AG04449 (cell line): ENCODE measurements at regions not wholly inside any gene's neighbourhood (a gene's known extent, or its start where the extent isn't known, plus 50 kb on each side); places are given as distances from the start of the nearest gene placed in this dataset.

Source experiments
- CTCF ChIA-PET: fragments of 350-600 bp; formaldehyde crosslinking; extraction: SDS; loops from one replicate; lab custom pipeline; 2021; ENCODE audit warnings: antibody characterized with exemption; lab: Yijun Ruan, JAX
- POLR2A ChIA-PET: fragments of 400-600, 350-600 bp; formaldehyde crosslinking; extraction: SDS; loops from one replicate; lab custom pipeline; 2020; ENCODE audit warnings: antibody characterized with exemption, inconsistent platforms; lab: Yijun Ruan, JAX
- DNase-seq: peaks from one replicate; pipeline ENCODE4 v3.0.0-alpha.2; 2010; ENCODE audit warnings: low read depth, low spot score
- H3K4me3 ChIP-seq: 2 replicates; pipeline ENCODE4 v1.5.1; 2011; ENCODE audit warnings: low read depth, mild to moderate bottlenecking, control low read depth, low read length
- TF ChIP-seq, protein P1 (sequence below): IDR thresholded peaks from one replicate; pipeline ENCODE4 v1.5.1; 2011; ENCODE audit warnings: mild to moderate bottlenecking, moderate library complexity, low read length, control low read depth, inconsistent platforms; ENCODE audit not compliant: insufficient read depth; ENCODE audit errors: missing control alignments

GRCh38 chr11:105389952-105390351, 219.9 kb upstream of the GRIA4 start:
- ChIA-PET CTCF (no interaction called here), POLR2A (no interaction called here)
- no peak for DNase-seq
- TF ChIP-seq, protein P1, sequence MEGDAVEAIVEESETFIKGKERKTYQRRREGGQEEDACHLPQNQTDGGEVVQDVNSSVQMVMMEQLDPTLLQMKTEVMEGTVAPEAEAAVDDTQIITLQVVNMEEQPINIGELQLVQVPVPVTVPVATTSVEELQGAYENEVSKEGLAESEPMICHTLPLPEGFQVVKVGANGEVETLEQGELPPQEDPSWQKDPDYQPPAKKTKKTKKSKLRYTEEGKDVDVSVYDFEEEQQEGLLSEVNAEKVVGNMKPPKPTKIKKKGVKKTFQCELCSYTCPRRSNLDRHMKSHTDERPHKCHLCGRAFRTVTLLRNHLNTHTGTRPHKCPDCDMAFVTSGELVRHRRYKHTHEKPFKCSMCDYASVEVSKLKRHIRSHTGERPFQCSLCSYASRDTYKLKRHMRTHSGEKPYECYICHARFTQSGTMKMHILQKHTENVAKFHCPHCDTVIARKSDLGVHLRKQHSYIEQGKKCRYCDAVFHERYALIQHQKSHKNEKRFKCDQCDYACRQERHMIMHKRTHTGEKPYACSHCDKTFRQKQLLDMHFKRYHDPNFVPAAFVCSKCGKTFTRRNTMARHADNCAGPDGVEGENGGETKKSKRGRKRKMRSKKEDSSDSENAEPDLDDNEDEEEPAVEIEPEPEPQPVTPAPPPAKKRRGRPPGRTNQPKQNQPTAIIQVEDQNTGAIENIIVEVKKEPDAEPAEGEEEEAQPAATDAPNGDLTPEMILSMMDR, result no peak
- no peak overlapping the region for H3K4me3 ChIP-seq

- POLR2A ChIA-PET, result no interaction called here
- no peak for DNase-seq
- CTCF ChIA-PET, result no interaction called here
- TF ChIP-seq, protein P1, result no peak
- H3K4me3 ChIP-seq, result no peak overlapping the region
Measured at GRCh38 chr11:105388006-105388405, 221.9 kb upstream of the GRIA4 start.

DNA sequence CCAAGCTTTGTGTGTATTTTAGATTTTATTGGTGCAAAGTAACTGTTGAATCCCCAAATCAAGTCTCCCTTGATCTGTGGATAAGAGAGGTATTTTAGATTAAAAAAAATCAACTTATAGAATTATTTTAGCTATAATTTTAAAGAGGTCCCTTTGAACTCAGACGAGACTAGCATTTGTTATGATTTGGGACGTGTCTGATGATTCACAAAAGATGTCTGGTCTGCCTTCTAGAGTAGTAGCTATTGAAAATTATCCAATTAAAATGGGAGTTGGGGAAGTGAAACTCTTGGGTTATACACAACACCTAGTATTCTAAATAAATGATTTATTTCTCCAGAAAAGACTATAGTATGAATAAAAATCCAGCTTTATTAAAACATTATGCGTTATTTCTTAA, 227.9 kb upstream of the GRIA4 start:
- ChIA-PET CTCF (interaction anchor here (1.2 kb wide), 1 partner anchor 10 kb away, joined by 3 read pairs; no protein-coding TSS in a partner anchor), POLR2A (no interaction called here)
- no peak overlapping the region for H3K4me3 ChIP-seq
- no peak for DNase-seq
- TF ChIP-seq, protein P1, result no peak

- CTCF ChIA-PET, result no interaction called here
- DNase-seq, result no peak
- H3K4me3 ChIP-seq, result no peak overlapping the region
- POLR2A ChIA-PET, result no interaction called here
- TF ChIP-seq, protein P1, result no peak
Measured at GRCh38 chr11:105377870-105378269, 232.0 kb upstream of the GRIA4 start.

DNA sequence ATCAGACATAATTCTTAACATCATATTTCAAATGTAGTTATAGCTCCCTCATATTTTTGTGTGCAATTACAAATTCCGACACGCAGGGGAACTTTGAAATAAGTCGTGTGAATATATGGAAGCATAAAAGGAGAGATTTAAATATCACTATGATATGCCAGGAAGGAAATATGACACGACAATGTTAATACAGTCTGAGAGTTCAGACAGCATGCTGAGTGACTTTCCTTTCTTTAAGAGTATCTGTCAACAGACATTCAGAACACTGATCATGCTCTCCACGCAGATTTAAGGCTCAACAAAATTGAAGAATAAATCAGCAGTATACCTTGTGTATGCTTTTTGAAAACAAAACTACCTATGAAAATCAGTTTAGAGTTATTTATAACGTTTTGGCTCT, 232.6 kb upstream of the CARD18 start:
- TF ChIP-seq, protein P1, result no peak
- no peak overlapping the region for H3K4me3 ChIP-seq
- no peak for DNase-seq
- CTCF ChIA-PET, result interaction anchor here (0.9 kb wide), 1 partner anchor 10 kb away, joined by 3 read pairs; no protein-coding TSS in a partner anchor
- POLR2A ChIA-PET, result no interaction called here

GRCh38 chr11:105371311-105371710, 231.7 kb upstream of the CARD18 start:
- no peak overlapping the region for H3K4me3 ChIP-seq
- ChIA-PET CTCF (no interaction called here), POLR2A (no interaction called here)
- TF ChIP-seq, protein P1, result no peak
- DNase-seq, result no peak
